A673 (cell line): ENCODE measurements at regions not wholly inside any gene's neighbourhood (a gene's known extent, or its start where the extent isn't known, plus 50 kb on each side); places are given as distances from the start of the nearest gene placed in this dataset.

Source experiments
- CTCF ChIP-seq: fragments of 300-800, 200-600 bp; sonication (generic); conservative IDR thresholded peaks from 2 replicates; pipeline ENCODE4 v1.5.1; 2017; ENCODE audit warnings: low read depth, mild to moderate bottlenecking, antibody characterized with exemption, low read length, moderate library complexity, mixed read lengths
- EZH2 ChIP-seq: fragments of 200-600 bp; sonication (generic); IDR thresholded peaks from 2 replicates; pipeline ENCODE4 v1.6.1; 2017; ENCODE audit warnings: borderline replicate concordance, low read depth, mild to moderate bottlenecking, mixed read lengths, antibody characterized with exemption, low read length; ENCODE audit not compliant: poor library complexity, severe bottlenecking

DNA sequence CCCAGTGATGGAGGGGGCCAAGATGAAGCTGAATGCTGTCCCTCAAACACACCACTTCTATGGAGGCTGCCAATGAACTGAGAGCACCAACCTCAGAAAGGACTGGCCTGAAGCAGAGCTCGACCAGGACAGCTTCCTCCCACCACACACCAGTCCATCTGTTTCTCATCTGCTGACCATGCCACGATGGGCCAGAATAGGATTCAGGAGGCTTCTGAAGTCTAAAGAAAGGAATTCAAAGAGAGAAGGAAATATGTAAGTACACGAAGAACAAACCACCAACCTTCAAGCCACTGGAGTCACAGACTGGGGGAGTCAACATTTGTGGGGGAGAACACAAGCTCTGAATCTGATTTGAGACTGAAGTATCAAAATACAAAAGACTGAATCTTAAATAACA lies 157.6 kb upstream of the CCDC68 start:
- no peak for TF ChIP-seq EZH2
- no peak for TF ChIP-seq CTCF
